Thyroid gland (tissue), 4 donors: ENCODE measurements at regions not wholly inside any gene's neighbourhood (a gene's known extent, or its start where the extent isn't known, plus 50 kb on each side); places are given as distances from the start of the nearest gene placed in this dataset.

Experiments used
- CTCF ChIP-seq, 6 experiments: fragments of 200-600 bp in 3 of 6; fragments of 450-650 bp in 3 of 6; sonication (generic) in 3 of 6; IDR thresholded peaks; one replicate each; pipeline ENCODE4 v1.5.1; 2016 to 2019; ENCODE audit warnings: antibody characterized with exemption in 6 of 6, mild to moderate bottlenecking in 2 of 6, inconsistent platforms in 1 of 6, moderate library complexity in 1 of 6
- POLR2A ChIP-seq, 2 donors: fragments of 450-650 bp; IDR thresholded peaks; one replicate each; pipeline ENCODE4 v1.6.1; 2017; ENCODE audit warnings: antibody characterized with exemption in 2 of 2, mild to moderate bottlenecking in 2 of 2, moderate library complexity in 1 of 2

- TF ChIP-seq CTCF (IDR thresholded peaks at IDR 0.05) (no peak), POLR2A (IDR thresholded peaks at IDR 0.05) (no peak)
Observed at GRCh38 chr18:37844209-37844970, 278.8 kb upstream of the CELF4 start.
